H1 (cell line): ENCODE measurements at regions not wholly inside any gene's neighbourhood (a gene's known extent, or its start where the extent isn't known, plus 50 kb on each side); places are given as distances from the start of the nearest gene placed in this dataset.

ENCODE experiments used
- BACH1 ChIP-seq: IDR thresholded peaks from 2 replicates; pipeline ENCODE4 v1.6.1; 2012; ENCODE audit warnings: low read length, improper control_type of control experiment
- CHD7 ChIP-seq: fragments of 300-600 bp; sonication (generic); IDR thresholded peaks from 2 replicates; pipeline ENCODE4 v1.7.1; 2012; ENCODE audit warnings: low read length, moderate library complexity, mild to moderate bottlenecking, inconsistent platforms; ENCODE audit not compliant: insufficient replicate concordance
- EP300 ChIP-seq, 2 experiments: IDR thresholded peaks; 1 replicate in 1 of 2; 2 replicates in 1 of 2; pipeline ENCODE4 v1.6.1; 2011 to 2012; ENCODE audit warnings: low read depth in 2 of 2, low read length in 2 of 2, mild to moderate bottlenecking in 2 of 2, borderline replicate concordance in 1 of 2, inconsistent platforms in 1 of 2, moderate library complexity in 1 of 2
- HDAC2 ChIP-seq, 2 experiments: fragments of 300-600 bp in 1 of 2; sonication (generic) in 1 of 2; IDR thresholded peaks; 2 replicates each; pipeline ENCODE4 v1.6.1; 2011 to 2012; ENCODE audit warnings: low read depth in 2 of 2, low read length in 2 of 2, mild to moderate bottlenecking in 2 of 2, moderate library complexity in 2 of 2, borderline replicate concordance in 1 of 2, inconsistent platforms in 1 of 2
- HDAC6 ChIP-seq: IDR thresholded peaks from one replicate; pipeline ENCODE4 v1.7.1; 2012; ENCODE audit warnings: low read depth, mild to moderate bottlenecking, inconsistent platforms, low read length, moderate library complexity
- POLR2AphosphoS5 ChIP-seq: IDR thresholded peaks from 2 replicates; pipeline ENCODE4 v1.6.1; 2011; ENCODE audit warnings: low read depth, low read length
- RBBP5 ChIP-seq: IDR thresholded peaks from 2 replicates; pipeline ENCODE4 v1.7.1; 2012; ENCODE audit warnings: low read depth, mild to moderate bottlenecking, inconsistent platforms, low read length, moderate library complexity, borderline replicate concordance
- SP1 ChIP-seq: IDR thresholded peaks from 2 replicates; pipeline ENCODE4 v1.6.1; 2011; ENCODE audit warnings: low read depth, low read length
- SUZ12 ChIP-seq: fragments of 200-600 bp; sonication (generic); IDR thresholded peaks from 2 replicates; pipeline ENCODE4 v1.6.1; 2012; ENCODE audit warnings: mild to moderate bottlenecking, inconsistent platforms, low read length, moderate library complexity, mixed read lengths
- TAF1 ChIP-seq: IDR thresholded peaks from 2 replicates; pipeline ENCODE4 v1.6.1; 2011; ENCODE audit warnings: mild to moderate bottlenecking, low read depth, low read length

- TF ChIP-seq CHD7: no peak
- no peak for TF ChIP-seq BACH1
- TF ChIP-seq HDAC6: no peak
- TF ChIP-seq SP1: no peak
- no peak for TF ChIP-seq EP300 (IDR thresholded peaks at IDR 0.05; ENCODE audit: borderline replicate concordance in 1 of 2, low read depth in 2 of 2, low read length in 2 of 2)
- TF ChIP-seq HDAC2 (IDR thresholded peaks at IDR 0.05; ENCODE audit: borderline replicate concordance in 1 of 2, low read depth in 2 of 2, low read length in 2 of 2): no peak
- no peak for TF ChIP-seq SUZ12
- no peak for TF ChIP-seq POLR2AphosphoS5
- TF ChIP-seq RBBP5: no peak
- no peak for TF ChIP-seq TAF1
Observed at GRCh38 chr3:31472479-31473390, 60.0 kb upstream of the STT3B start (continued).
